HepG2 (cell line): ENCODE measurements at regions not wholly inside any gene's neighbourhood (a gene's known extent, or its start where the extent isn't known, plus 50 kb on each side); places are given as distances from the start of the nearest gene placed in this dataset.

Source experiments
- ATAC-seq: fragments of 200-7000 bp; cut with Tn5 transposase; 3 replicates; pipeline ENCODE4 v1.9.1; 2020; ENCODE audit warnings: mild to moderate bottlenecking, moderate library complexity
- BruUV-seq: library from RNA; stranded (reverse); fragments of 400-500 nt; replicated peaks from 2 replicates; lab custom pipeline; 2021; lab: Mats Ljungman, UMichigan
- CTCF ChIA-PET: fragments of 300-600 bp; formaldehyde crosslinking; extraction: SDS; loops from one replicate; lab custom pipeline; 2021; ENCODE audit warnings: low total read pairs, inconsistent platforms, low intra/inter-chr PET ratio; lab: Yijun Ruan, JAX
- POLR2A ChIA-PET: fragments of 350-600 bp; sonication (Branson Sonifier 250); formaldehyde crosslinking; loops from one replicate; lab custom pipeline; 2020; ENCODE audit warnings: antibody characterized with exemption, inconsistent platforms; lab: Yijun Ruan, JAX
- DNase-seq: peaks from one replicate; pipeline ENCODE4 v3.0.0-alpha.2; 2015; ENCODE audit warnings: low spot score
- FAIRE-seq: peaks from 3 replicates; lab custom pipeline; 2011; peaks lifted over from hg19 to GRCh38; lab: Jason Lieb, UNC
- H2AFZ ChIP-seq: one replicate; pipeline ENCODE4 v1.6.1; 2011; ENCODE audit warnings: low read length, inconsistent platforms
- H3K27ac ChIP-seq: fragments of 300-600 bp; 3 replicates; pipeline ENCODE4 v1.8.0; 2011; ENCODE audit warnings: mixed run types, mild to moderate bottlenecking, mixed read lengths, low read length, inconsistent platforms; ENCODE audit not compliant: insufficient read depth; ENCODE audit errors: extremely low read length
- H3K27me3 ChIP-seq, 2 experiments: fragments of 200-600 bp in 1 of 2; 2 replicates in 1 of 2; 3 replicates in 1 of 2; pipeline versions ENCODE4 v1.6.0 to v1.8.0; 2011; ENCODE audit warnings: low read length in 2 of 2, mild to moderate bottlenecking in 2 of 2, moderate library complexity in 2 of 2, inconsistent platforms in 1 of 2; ENCODE audit not compliant: insufficient read depth in 2 of 2, control insufficient read depth in 1 of 2
- H3K36me3 ChIP-seq, 2 experiments: fragments of 200-600 bp in 1 of 2; replicated peaks in 1 of 2; 2 replicates in 1 of 2; 3 replicates in 1 of 2; pipeline versions ENCODE4 v1.5.1 to v1.8.0; 2011; ENCODE audit warnings: low read length in 2 of 2, inconsistent platforms in 1 of 2; ENCODE audit not compliant: insufficient read depth in 2 of 2, control insufficient read depth in 1 of 2
- H3K4me1 ChIP-seq: 2 replicates; pipeline ENCODE4 v1.5.1; 2012; ENCODE audit warnings: low read length, inconsistent platforms; ENCODE audit not compliant: insufficient read depth
- H3K4me2 ChIP-seq: 2 replicates; pipeline ENCODE4 v1.6.0; 2011; ENCODE audit warnings: low read depth, low read length, inconsistent platforms
- H3K4me3 ChIP-seq, 3 experiments: fragments of 200-600 bp in 1 of 3; sonication (generic), shearing (Covaris generic) in 1 of 3; replicated peaks in 1 of 3; 2 replicates each; pipeline ENCODE4 v1.5.1; 2011 to 2016; ENCODE audit warnings: low read length in 3 of 3, inconsistent platforms in 2 of 3, low read depth in 2 of 3, mild to moderate bottlenecking in 2 of 3, control low read depth in 1 of 3, mixed read lengths in 1 of 3; ENCODE audit not compliant: insufficient read depth in 1 of 3
- H3K79me2 ChIP-seq: one replicate; pipeline ENCODE4 v1.6.1; 2011; ENCODE audit warnings: low read length, inconsistent platforms; ENCODE audit not compliant: insufficient read depth
- H3K9ac ChIP-seq: 2 replicates; pipeline ENCODE4 v1.6.0; 2011; ENCODE audit warnings: mild to moderate bottlenecking, low read depth, low read length, inconsistent platforms; ENCODE audit not compliant: insufficient read depth
- H3K9me3 ChIP-seq: 2 replicates; pipeline ENCODE4 v1.5.1; 2012; ENCODE audit warnings: mild to moderate bottlenecking, low read length
- H4K20me1 ChIP-seq: 2 replicates; pipeline ENCODE4 v1.6.0; 2011; ENCODE audit warnings: inconsistent platforms, mild to moderate bottlenecking, low read length, moderate library complexity; ENCODE audit not compliant: insufficient read depth
- ATM ChIP-seq: fragments of 450-650 bp; IDR thresholded peaks from 2 replicates; pipeline ENCODE4 v1.7.1; 2017; ENCODE audit warnings: mild to moderate bottlenecking, borderline replicate concordance
- CENPT ChIP-seq: sonication (generic); formaldehyde crosslinking; IDR thresholded peaks from 2 replicates; pipeline ENCODE4 v1.8.0; 2022; ENCODE audit warnings: low read depth, mild to moderate bottlenecking, moderate library complexity, missing genetic modification reagents
- ERF ChIP-seq: IDR thresholded peaks from 2 replicates; pipeline ENCODE4 v1.6.1; 2018; ENCODE audit warnings: missing biosample characterization, missing genetic modification reagents
- GZF1 ChIP-seq: sonication (generic); formaldehyde crosslinking; IDR thresholded peaks from 2 replicates; pipeline ENCODE4 v1.5.1; 2020; ENCODE audit warnings: mild to moderate bottlenecking, missing genetic modification reagents
- HBP1 ChIP-seq: IDR thresholded peaks from 2 replicates; pipeline ENCODE4 v1.6.1; 2016; ENCODE audit warnings: low read depth, control low read depth
- HNRNPH1 ChIP-seq: fragments of 200-400 bp; formaldehyde crosslinking; optimal IDR thresholded peaks from 2 replicates; pipeline ENCODE3; 2017; ENCODE audit warnings: mild to moderate bottlenecking, low read depth, low read length
- HOXA3 ChIP-seq: sonication (generic); formaldehyde crosslinking; IDR thresholded peaks from 2 replicates; pipeline ENCODE4 v1.5.0; 2020; ENCODE audit warnings: missing genetic modification reagents
- ISX ChIP-seq: sonication (generic); formaldehyde crosslinking; conservative IDR thresholded peaks from 2 replicates; pipeline ENCODE4 v1.5.0; 2020; ENCODE audit warnings: missing genetic modification reagents
- NBN ChIP-seq: fragments of 450-650 bp; conservative IDR thresholded peaks from 2 replicates; pipeline ENCODE4 v1.6.1; 2017
- NKX3-1 ChIP-seq: sonication (generic); formaldehyde crosslinking; IDR thresholded peaks from 2 replicates; pipeline ENCODE4 v1.5.0; 2020; ENCODE audit warnings: missing genetic modification reagents
- NR2F2 ChIP-seq: IDR thresholded peaks from 2 replicates; pipeline ENCODE4 v1.6.1; 2012; ENCODE audit warnings: low read depth, inconsistent platforms, borderline replicate concordance
- RARA ChIP-seq: IDR thresholded peaks from 2 replicates; pipeline ENCODE4 v1.6.1; 2016; ENCODE audit warnings: missing genetic modification reagents, missing compliant biosample characterization
- RFX5 ChIP-seq: IDR thresholded peaks from 2 replicates; pipeline ENCODE4 v1.6.1; 2011; ENCODE audit warnings: low read depth, low read length, improper control_type of control experiment
- SALL1 ChIP-seq: sonication (generic); formaldehyde crosslinking; IDR thresholded peaks from 2 replicates; pipeline ENCODE4 v1.8.0; 2022; ENCODE audit warnings: mild to moderate bottlenecking, missing genetic modification reagents
- TEAD3 ChIP-seq: optimal IDR thresholded peaks from 2 replicates; pipeline ENCODE3; 2016; ENCODE audit warnings: borderline replicate concordance
- U2AF2 ChIP-seq: fragments of 200-400 bp; formaldehyde crosslinking; IDR thresholded peaks from 2 replicates; pipeline ENCODE4 v1.6.1; 2017; ENCODE audit warnings: low read depth, mild to moderate bottlenecking, low read length
- XBP1 ChIP-seq: sonication (generic); formaldehyde crosslinking; IDR thresholded peaks from 2 replicates; pipeline ENCODE4 v1.5.0; 2020; ENCODE audit warnings: missing genetic modification reagents
- ZBTB20 ChIP-seq: sonication (generic); formaldehyde crosslinking; IDR thresholded peaks from 2 replicates; pipeline ENCODE4 v1.8.1; 2023; ENCODE audit warnings: missing genetic modification reagents, low read depth, mild to moderate bottlenecking, borderline replicate concordance
- ZNF350 ChIP-seq: sonication (generic); formaldehyde crosslinking; IDR thresholded peaks from 2 replicates; pipeline ENCODE4 v1.4.0; 2020; ENCODE audit warnings: mild to moderate bottlenecking, low read depth, missing genetic modification reagents, borderline replicate concordance
- ZNF446 ChIP-seq: sonication (generic); formaldehyde crosslinking; IDR thresholded peaks from 2 replicates; pipeline ENCODE4 v1.5.0; 2020; ENCODE audit warnings: mild to moderate bottlenecking, missing genetic modification reagents
- ZNF792 ChIP-seq: IDR thresholded peaks from 2 replicates; pipeline ENCODE4 v1.6.1; 2016
- ZSCAN25 ChIP-seq: sonication (generic); formaldehyde crosslinking; IDR thresholded peaks from 2 replicates; pipeline ENCODE4 v1.8.0; 2022; ENCODE audit warnings: mild to moderate bottlenecking, missing genetic modification reagents
- WGBS: methylation state at CpG from one replicate; pipeline ENCODE4 v1.1.6; 2017; ENCODE audit warnings: low lambda C conversion rate; 5-methylcytosine and 5-hydroxymethylcytosine counted together
- in situ Hi-C: cut with HindIII; loops from 2 replicates; pipeline ENCODE4 v1.10.0; 2017; ENCODE audit warnings: low pct_unique_long_range_greater_than_20kb; ENCODE audit not compliant: extremely low pct_ligation_motif_present
- intact Hi-C: fragments of 100-400 bp; cut with micrococcal nuclease; formaldehyde crosslinking; loops from one replicate; pipeline ENCODE4 v1.10.0; 2022; ENCODE audit not compliant: unreplicated experiment
- TF ChIP-seq, protein P1 (sequence below): sonication (generic); formaldehyde crosslinking; IDR thresholded peaks from 2 replicates; pipeline ENCODE4 v1.5.0; 2020; ENCODE audit warnings: mild to moderate bottlenecking, missing genetic modification reagents

DNA sequence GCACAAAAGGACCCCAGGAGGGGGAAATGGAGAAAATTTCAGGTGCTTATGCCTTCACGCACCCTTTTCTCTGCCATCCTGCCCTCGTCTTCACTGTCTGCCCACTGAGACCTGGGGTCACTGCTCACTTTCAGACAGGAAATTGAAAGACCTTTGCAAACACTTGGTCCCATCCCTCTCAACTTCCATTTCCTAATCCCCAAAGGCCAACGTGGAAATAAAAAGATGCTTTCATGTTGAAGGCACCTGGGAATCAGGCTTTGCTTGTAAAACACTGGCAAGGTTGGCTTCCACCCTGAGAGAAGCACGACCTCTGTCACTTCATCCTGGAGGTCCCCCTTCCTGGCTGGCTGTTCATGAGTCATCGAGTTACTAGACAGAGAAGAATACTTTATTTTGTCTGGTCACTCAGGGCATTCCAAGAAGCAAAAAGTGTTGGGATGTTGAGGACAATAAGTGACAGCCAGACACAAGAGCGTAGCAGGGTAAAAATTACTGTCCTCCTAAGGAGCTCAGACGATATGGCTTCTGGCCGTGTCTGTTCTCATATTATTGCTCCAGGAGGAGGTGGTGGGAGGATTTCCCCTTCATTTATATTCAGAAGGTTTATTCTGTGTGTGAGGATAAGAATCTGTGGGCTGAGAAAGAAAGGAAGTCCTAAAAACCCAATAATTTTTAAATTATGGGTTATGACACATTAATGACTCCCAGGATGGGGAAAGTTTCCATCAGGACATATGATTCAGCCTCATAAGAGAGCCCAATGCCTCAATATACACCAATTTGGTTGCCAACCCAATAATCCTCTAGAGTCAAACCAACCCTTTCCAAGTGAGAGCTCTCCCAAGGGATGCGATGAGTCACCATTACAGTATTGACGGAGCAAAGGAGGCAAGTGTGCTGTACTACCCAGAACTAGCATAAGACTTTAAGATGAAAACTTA is 409.0 kb downstream of the COG6 start:
- WGBS = 31% methylated on average over 10 of the region's 10 CpGs
- Histone ChIP-seq H3K36me3 (no peaks in the 10 kb centered on the region), H3K9me3 (no peaks in the 10 kb centered on the region), H3K4me3 (peak overlapping the region in 1 of 3 experiments; percentile 44; a peak in 2 of 6 replicates), H3K79me2 (no peaks in the 10 kb centered on the region), H2AFZ (no peak overlapping the region), H3K4me1 (peaks cover 69% of the 10 kb centered on the region), H3K4me2 (peak overlapping the region; percentile 67), H3K27me3 (no peaks in the 10 kb centered on the region; a peak in 1 of 5 replicates), H4K20me1 (no peaks in the 10 kb centered on the region), H3K27ac (peak overlapping the region; percentile 41), H3K9ac (no peak overlapping the region)
- BruUV-seq = no TSS peak
- POLR2A ChIA-PET = no interaction called here
- in situ Hi-C loops = no loop called here
- FAIRE-seq = peak; percentile 56
- CTCF ChIA-PET = no interaction called here
- peak; percentile 31 for ATAC-seq
- intact Hi-C loops = loop anchor here (5.0 kb wide), 2 partner anchors 122 to 338 kb away; no protein-coding TSS in a partner anchor
- DNase-seq = peak; percentile 65
- TF ChIP-seq XBP1 (CRISPR knock-in tag) (no peak), ZNF792 (CRISPR knock-in tag) (0 out of 2 replicates have a peak, but pooled peaks have one; percentile 18), GZF1 (CRISPR knock-in tag) (no peak), HBP1 (CRISPR knock-in tag) (no peak), ZNF350 (CRISPR knock-in tag) (no peak), NR2F2 (peak; percentile 1; the same call in 1 of the 2 replicates), TEAD3 (no peak), U2AF2 (no peak), ERF (CRISPR knock-in tag) (no peak), ATM (no peak), ZNF446 (no peak), RARA (CRISPR knock-in tag) (peak; percentile 34; the same call in 1 of the 2 replicates), ZSCAN25 (CRISPR knock-in tag) (no peak), HOXA3 (CRISPR knock-in tag) (no peak), ZBTB20 (CRISPR knock-in tag) (0 out of 2 replicates have a peak, but pooled peaks have one; percentile 43), NBN (no peak), RFX5 (no peak), SALL1 (peak; percentile 22; the same call in 1 of the 2 replicates), CENPT (no peak), NKX3-1 (CRISPR knock-in tag) (0 out of 2 replicates have a peak, but pooled peaks have one; percentile 32), ISX (CRISPR knock-in tag) (no peak), HNRNPH1 (no peak)
- TF ChIP-seq, protein P1, sequence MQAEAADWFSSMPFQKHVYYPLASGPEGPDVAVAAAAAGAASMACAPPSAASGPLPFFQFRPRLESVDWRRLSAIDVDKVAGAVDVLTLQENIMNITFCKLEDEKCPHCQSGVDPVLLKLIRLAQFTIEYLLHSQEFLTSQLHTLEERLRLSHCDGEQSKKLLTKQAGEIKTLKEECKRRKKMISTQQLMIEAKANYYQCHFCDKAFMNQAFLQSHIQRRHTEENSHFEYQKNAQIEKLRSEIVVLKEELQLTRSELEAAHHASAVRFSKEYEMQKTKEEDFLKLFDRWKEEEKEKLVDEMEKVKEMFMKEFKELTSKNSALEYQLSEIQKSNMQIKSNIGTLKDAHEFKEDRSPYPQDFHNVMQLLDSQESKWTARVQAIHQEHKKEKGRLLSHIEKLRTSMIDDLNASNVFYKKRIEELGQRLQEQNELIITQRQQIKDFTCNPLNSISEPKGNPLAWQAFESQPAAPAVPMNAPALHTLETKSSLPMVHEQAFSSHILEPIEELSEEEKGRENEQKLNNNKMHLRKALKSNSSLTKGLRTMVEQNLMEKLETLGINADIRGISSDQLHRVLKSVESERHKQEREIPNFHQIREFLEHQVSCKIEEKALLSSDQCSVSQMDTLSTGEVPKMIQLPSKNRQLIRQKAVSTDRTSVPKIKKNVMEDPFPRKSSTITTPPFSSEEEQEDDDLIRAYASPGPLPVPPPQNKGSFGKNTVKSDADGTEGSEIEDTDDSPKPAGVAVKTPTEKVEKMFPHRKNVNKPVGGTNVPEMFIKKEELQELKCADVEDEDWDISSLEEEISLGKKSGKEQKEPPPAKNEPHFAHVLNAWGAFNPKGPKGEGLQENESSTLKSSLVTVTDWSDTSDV (CRISPR knock-in tag) = no peak
